Activated CD4-positive, alpha-beta memory T cell treated with anti-CD3 and anti-CD28 coated beads, Interleukin-2, amount 10 ng/mL, durations not matched to agents 7 days and 5 days (primary cell): ENCODE measurements at regions not wholly inside any gene's neighbourhood (a gene's known extent, or its start where the extent isn't known, plus 50 kb on each side); places are given as distances from the start of the nearest gene placed in this dataset.
"Not testable (repeated sequence)": the region's sequence is repeated elsewhere in the genome, so short reads cannot be mapped to it uniquely, and the experiment has no call there.

ENCODE experiments used
- CTCF ChIA-PET: fragments of 350-600 bp; sonication (Branson Sonifier 250); formaldehyde crosslinking; loops from one replicate; lab custom pipeline; 2021; ENCODE audit warnings: antibody characterized with exemption, inconsistent platforms; lab: Charles Lee
- POLR2A ChIA-PET: fragments of 350-600 bp; sonication (Branson Sonifier 250); formaldehyde crosslinking; loops from one replicate; lab custom pipeline; 2021; ENCODE audit warnings: antibody characterized with exemption; lab: Charles Lee
- DNase-seq: peaks from one replicate; pipeline ENCODE4 v3.0.0-alpha.2; 2020
- H3K27ac Mint-ChIP-seq: one replicate; pipeline ENCODE4 v1.8.0; 2021; ENCODE audit warnings: mild to moderate bottlenecking, mixed read lengths
- H3K27me3 Mint-ChIP-seq: one replicate; pipeline ENCODE4 v1.8.0; 2021; ENCODE audit warnings: mixed read lengths
- H3K36me3 Mint-ChIP-seq: one replicate; pipeline ENCODE4 v1.8.0; 2021; ENCODE audit warnings: low read depth, mixed read lengths
- H3K4me1 Mint-ChIP-seq: one replicate; pipeline ENCODE4 v1.8.0; 2021; ENCODE audit warnings: mixed read lengths
- H3K4me3 Mint-ChIP-seq: one replicate; pipeline ENCODE4 v1.8.0; 2021; ENCODE audit warnings: mild to moderate bottlenecking, mixed read lengths
- H3K9me3 Mint-ChIP-seq: one replicate; pipeline ENCODE4 v1.8.0; 2021; ENCODE audit warnings: mixed read lengths

DNA sequence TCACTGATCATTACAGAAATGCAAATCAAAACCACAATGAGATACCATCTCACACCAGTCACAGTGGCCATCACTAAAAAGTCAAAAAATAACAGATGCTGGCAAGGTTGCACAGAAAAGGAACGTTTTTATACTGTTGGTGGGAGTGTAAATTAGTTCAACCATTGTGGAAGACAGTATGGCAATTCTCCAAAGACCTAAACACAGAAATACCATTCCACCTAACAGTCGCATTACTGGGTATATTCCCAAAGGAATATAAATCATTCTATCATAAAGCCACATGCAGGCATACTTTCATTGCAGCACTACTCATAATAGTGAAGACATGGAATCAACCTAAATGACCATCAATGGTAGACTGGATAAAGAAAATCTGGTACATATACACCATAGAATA, 83.2 kb upstream of the ARID5B start:
- H3K36me3 Mint-ChIP-seq, H3K4me3 Mint-ChIP-seq: not testable (repeated sequence)

DNA sequence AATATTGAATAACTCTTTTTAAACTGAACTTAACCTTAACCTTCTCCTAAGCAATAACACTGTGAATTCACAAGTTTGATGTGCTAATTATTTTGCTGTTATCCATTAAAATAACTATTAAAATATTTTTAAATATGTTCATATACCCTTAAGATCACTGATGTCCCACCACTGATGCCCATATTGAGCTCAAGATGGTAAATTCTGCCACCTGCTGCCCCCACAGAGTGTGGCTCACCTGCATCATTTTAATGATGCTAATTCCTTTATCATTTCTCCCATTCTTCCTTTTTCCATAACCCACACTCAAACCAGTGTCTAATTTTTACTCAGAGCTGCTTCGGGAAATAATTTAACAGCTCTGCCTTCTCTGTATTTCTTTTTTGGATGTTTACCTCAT, 82.3 kb upstream of the ARID5B start:
- H3K4me3 Mint-ChIP-seq = no peak overlapping the region
- ChIA-PET CTCF (interaction anchor here (2.1 kb wide), 1 partner anchor 68 kb away, joined by 15 read pairs; no protein-coding TSS in a partner anchor), POLR2A (no interaction called here)
- DNase-seq = no peak
- H3K36me3 Mint-ChIP-seq = peaks cover 3% of the 10 kb centered on the region
- H3K4me1 Mint-ChIP-seq = peaks cover 14% of the 10 kb centered on the region
- no peak overlapping the region for H3K27ac Mint-ChIP-seq
- H3K27me3 Mint-ChIP-seq = no peaks in the 10 kb centered on the region
- H3K9me3 Mint-ChIP-seq = no peaks in the 10 kb centered on the region

More for the DNA sequence above, 83.2 kb upstream of the ARID5B start:
- H3K27me3 Mint-ChIP-seq, H3K27ac Mint-ChIP-seq, H3K9me3 Mint-ChIP-seq, DNase-seq: not testable (repeated sequence)
- peaks cover 10% of the 10 kb centered on the region for H3K4me1 Mint-ChIP-seq
- ChIA-PET POLR2A (interaction anchor here (0.6 kb wide), 1 partner anchor 20 kb away, joined by 3 read pairs; no protein-coding TSS in a partner anchor), CTCF (interaction anchor here (1.4 to 2.1 kb wide), 3 partner anchors 17 to 67 kb away, joined by 5 to 15 read pairs (median 7); no protein-coding TSS in a partner anchor)

DNA sequence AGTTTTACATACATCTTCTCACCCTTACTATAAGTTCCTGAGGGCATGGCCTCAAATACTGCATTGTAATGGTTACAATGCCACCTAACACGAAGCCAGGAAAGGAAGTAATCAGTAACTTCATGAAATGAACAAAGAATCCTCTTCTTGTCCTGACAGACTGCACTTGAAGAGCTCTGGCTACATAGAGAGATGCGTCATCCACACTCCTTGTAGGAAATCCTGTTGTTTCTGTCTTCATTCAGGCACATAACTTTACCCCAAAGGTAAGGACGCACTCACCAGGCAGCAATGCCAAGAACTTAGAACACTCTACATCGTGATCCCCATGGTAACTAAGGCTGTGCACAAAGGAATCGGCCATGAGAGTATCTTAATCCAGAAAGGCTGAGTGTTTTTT, 80.3 kb upstream of the ARID5B start:
- Mint-ChIP-seq H3K4me1 (peaks cover 14% of the 10 kb centered on the region), H3K36me3 (peaks cover 3% of the 10 kb centered on the region), H3K9me3 (no peaks in the 10 kb centered on the region), H3K27ac (no peak overlapping the region), H3K27me3 (no peaks in the 10 kb centered on the region), H3K4me3 (no peak overlapping the region)
- DNase-seq = no peak
- POLR2A ChIA-PET = no interaction called here
- CTCF ChIA-PET = interaction anchor here (1.1 kb wide), 1 partner anchor 70 kb away, joined by 3 read pairs; no protein-coding TSS in a partner anchor

DNA sequence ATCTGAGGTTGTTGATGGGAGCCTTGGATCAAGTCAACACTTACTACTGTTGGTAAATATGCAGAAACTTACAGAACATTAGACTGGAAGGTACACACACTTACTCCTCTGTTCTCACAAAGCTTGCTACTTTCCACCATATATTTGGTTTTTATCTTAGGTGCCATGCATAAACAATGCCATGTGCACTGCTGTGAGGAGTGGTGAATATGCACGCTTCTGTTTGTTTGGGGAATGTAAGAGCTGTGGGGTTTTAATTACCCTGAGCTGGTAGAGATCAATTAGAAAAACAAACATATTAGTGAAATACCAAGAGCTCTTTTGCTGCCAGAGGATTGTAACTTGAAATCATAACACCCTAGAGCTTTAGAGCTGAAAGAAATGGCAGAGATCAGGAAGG, 79.8 kb upstream of the ARID5B start:
- Mint-ChIP-seq H3K9me3 (no peaks in the 10 kb centered on the region), H3K36me3 (peaks cover 3% of the 10 kb centered on the region), H3K27ac (no peak overlapping the region), H3K4me3 (no peak overlapping the region), H3K4me1 (peaks cover 14% of the 10 kb centered on the region), H3K27me3 (no peaks in the 10 kb centered on the region)
- CTCF ChIA-PET = interaction anchor here (0.9 to 1.1 kb wide), 2 partner anchors 12 to 71 kb away, joined by 3 read pairs; no protein-coding TSS in a partner anchor
- POLR2A ChIA-PET = no interaction called here
- no peak for DNase-seq

DNA sequence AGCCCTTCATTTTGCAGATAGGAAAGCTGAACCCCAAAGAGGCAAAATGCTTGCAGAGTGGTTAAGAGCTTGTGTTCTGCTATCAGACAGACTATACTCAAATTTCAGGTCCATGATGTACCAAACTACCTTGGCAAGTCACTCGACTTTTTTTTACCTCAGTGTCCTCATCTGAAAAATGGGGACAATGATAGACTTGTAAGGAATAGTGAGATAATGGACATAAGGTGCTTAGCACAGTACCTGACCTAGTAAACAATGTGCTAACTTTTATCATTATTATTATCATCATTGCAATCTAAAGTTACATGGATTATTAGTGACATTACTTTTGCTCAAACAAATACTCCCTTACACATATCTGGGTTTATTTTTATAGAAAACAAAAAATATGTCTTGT, 79.4 kb upstream of the ARID5B start:
- peaks cover 3% of the 10 kb centered on the region for H3K36me3 Mint-ChIP-seq
- ChIA-PET POLR2A (no interaction called here), CTCF (interaction anchor here (0.9 to 1.1 kb wide), 2 partner anchors 11 to 71 kb away, joined by 3 read pairs; no protein-coding TSS in a partner anchor)
- no peaks in the 10 kb centered on the region for H3K27me3 Mint-ChIP-seq
- H3K4me1 Mint-ChIP-seq = peaks cover 14% of the 10 kb centered on the region
- no peak for DNase-seq
- no peaks in the 10 kb centered on the region for H3K9me3 Mint-ChIP-seq
- H3K27ac Mint-ChIP-seq = no peak overlapping the region
- no peak overlapping the region for H3K4me3 Mint-ChIP-seq

DNA sequence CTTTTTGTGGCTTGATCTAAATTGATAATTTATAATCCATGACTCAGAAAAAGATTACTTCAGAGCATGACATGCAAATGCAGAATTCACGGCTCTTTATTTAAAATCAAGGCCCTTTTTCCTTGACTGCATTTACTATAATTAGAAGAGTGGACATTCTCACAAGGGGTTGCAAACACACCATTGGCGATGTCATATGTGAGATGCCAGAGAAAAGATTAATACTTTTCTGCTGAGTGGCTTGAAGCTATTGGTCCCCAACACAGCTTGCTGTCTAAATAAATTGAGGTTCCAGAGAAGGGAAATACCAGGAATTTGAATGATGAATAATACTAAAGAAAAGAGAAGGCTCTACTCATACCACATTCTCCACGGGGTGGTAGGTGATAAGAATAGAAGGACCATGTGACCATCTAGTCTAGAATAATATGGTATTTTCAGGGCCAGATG, 78.7 kb upstream of the ARID5B start:
- H3K36me3 Mint-ChIP-seq = peaks cover 3% of the 10 kb centered on the region
- H3K4me1 Mint-ChIP-seq = peaks cover 14% of the 10 kb centered on the region
- DNase-seq = no peak
- H3K27ac Mint-ChIP-seq = peak overlapping the region; percentile 24
- ChIA-PET CTCF (no interaction called here), POLR2A (no interaction called here)
- H3K4me3 Mint-ChIP-seq = no peak overlapping the region
- H3K27me3 Mint-ChIP-seq = no peaks in the 10 kb centered on the region
- H3K9me3 Mint-ChIP-seq = no peaks in the 10 kb centered on the region

DNA sequence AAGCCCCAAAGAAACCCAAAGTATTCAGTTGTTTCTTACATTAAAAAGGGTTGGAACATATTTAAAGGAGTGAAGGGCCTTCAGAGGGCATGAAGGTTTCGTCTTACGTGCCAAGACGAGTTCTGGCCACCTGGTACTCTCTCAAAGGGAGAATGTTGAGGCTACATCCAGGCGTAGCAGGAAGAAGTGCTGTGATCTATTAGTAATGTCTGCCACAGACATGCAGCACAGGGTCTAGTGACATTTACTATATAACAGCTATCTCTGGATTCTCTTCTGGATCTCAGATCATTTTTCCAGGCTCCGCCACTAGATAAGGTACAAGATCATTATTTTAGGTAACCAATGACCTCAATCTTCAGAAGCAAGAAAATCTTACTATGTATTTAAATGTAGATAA, 76.5 kb upstream of the ARID5B start:
- H3K27me3 Mint-ChIP-seq = no peaks in the 10 kb centered on the region
- H3K36me3 Mint-ChIP-seq = peaks cover 3% of the 10 kb centered on the region
- peaks cover 13% of the 10 kb centered on the region for H3K4me1 Mint-ChIP-seq
- H3K9me3 Mint-ChIP-seq = peaks cover 2% of the 10 kb centered on the region
- no peak for DNase-seq
- no peak overlapping the region for H3K27ac Mint-ChIP-seq
- ChIA-PET POLR2A (no interaction called here), CTCF (no interaction called here)
- no peak overlapping the region for H3K4me3 Mint-ChIP-seq

DNA sequence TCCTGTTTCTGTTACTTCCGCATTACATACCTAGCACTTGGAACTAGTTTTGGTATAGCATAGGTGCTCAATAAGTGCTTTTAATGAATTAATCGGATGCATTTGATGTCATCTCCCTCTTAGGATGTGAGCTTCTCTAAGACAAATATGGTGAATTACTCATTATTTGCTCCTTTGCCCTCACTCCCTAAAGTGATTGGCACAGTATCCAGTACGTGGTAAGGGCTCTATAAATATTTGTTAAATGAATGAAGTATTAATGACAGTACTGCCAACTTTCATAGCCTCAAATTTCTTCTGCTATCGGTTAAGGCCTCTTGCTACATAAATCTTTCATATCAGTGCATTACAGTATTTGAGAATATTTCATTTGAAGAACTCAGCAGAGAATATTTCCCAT, 75.9 kb upstream of the ARID5B start:
- Mint-ChIP-seq H3K27me3 (no peaks in the 10 kb centered on the region), H3K9me3 (peaks cover 2% of the 10 kb centered on the region), H3K27ac (no peak overlapping the region), H3K4me3 (no peak overlapping the region), H3K4me1 (peaks cover 13% of the 10 kb centered on the region), H3K36me3 (peaks cover 3% of the 10 kb centered on the region)
- POLR2A ChIA-PET = no interaction called here
- CTCF ChIA-PET = no interaction called here
- no peak for DNase-seq

DNA sequence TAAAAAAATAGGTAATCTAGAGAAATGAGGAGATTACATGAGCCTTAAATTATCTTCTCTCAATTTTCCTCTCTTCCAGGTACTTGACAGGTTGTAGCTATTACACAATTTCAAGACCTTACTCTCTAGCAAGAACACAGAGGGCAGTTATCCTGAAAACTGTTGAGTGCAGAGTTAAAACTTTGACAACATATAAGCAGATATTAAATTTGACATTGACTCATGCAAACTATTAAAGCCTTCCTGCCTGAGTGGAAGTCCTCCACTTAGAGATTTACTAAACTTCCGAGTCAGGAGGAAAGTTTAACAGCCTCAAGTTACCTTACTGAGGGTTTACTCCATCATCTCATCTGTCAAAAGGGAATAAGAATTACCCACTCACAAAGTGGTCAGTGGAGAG, 73.5 kb upstream of the ARID5B start:
- no peak overlapping the region for H3K4me3 Mint-ChIP-seq
- H3K27me3 Mint-ChIP-seq = no peaks in the 10 kb centered on the region
- no peak for DNase-seq
- H3K9me3 Mint-ChIP-seq = peaks cover 3% of the 10 kb centered on the region
- no peak overlapping the region for H3K27ac Mint-ChIP-seq
- H3K36me3 Mint-ChIP-seq = peaks cover 3% of the 10 kb centered on the region
- POLR2A ChIA-PET = no interaction called here
- peaks cover 4% of the 10 kb centered on the region for H3K4me1 Mint-ChIP-seq
- CTCF ChIA-PET = no interaction called here

DNA sequence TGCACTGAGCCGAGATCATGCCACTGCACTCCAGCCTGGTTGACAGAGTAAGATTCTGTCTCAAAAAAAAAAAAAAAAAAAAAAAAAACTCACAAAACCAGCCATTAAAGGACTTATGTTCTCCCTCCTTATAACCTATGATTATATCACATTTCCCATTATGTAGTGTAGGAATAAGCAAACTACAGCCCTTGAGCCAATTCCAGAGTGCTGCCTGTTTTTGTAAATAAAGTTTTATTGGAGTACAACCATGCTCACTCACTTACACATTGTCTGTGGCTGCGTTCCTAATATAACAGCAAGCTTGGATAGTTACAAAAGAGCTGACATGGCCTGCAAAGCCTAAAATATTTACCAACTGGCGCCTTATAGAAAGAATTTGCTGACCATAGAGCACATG, 72.7 kb upstream of the ARID5B start:
- Mint-ChIP-seq H3K27me3 (no peaks in the 10 kb centered on the region), H3K4me3 (no peak overlapping the region), H3K9me3 (peaks cover 4% of the 10 kb centered on the region), H3K36me3 (peaks cover 3% of the 10 kb centered on the region), H3K27ac (no peak overlapping the region), H3K4me1 (peaks cover 2% of the 10 kb centered on the region)
- no peak for DNase-seq
- POLR2A ChIA-PET = no interaction called here
- CTCF ChIA-PET = no interaction called here

DNA sequence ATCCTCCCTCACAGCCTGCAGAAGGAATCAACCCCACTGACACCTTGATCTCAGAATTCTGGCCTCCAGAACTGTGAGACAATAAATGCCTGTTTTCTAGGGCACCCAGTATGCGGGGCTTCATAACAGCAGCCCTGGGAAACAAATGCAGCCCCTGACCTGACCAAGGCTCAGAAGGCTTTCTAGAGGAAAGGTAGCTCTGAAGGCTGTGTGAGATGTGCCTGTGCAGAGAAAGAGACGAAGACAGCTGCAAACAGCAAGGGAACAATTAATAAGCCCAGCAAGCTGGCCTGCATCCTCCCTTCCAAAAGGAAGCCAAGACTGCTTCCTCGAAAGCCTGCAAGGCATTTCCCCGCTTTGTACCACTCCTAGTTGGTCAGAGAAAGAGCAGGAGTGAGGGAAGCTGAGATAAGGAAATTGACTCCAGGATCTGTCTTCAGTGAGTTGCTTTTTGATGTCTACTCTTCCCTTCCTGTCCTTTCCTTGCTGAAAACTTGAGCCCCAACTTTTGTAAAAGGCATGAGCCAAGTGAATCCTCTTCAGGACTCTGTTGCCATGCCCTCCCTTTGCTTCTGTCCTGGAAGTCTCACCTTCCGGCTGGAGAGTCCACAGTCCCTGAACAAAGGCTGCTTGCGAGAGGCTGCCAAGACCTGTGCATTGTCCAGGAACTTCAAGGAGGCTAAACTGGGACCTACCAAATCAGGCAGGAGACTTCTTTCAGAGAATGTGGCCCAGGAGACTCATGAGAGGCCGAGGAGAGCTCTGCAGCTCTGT, 71.2 kb upstream of the ARID5B start:
- Mint-ChIP-seq H3K9me3 (peaks cover 4% of the 10 kb centered on the region), H3K4me1 (peaks cover 5% of the 10 kb centered on the region), H3K27me3 (no peaks in the 10 kb centered on the region), H3K27ac (no peak overlapping the region), H3K4me3 (no peak overlapping the region), H3K36me3 (no peaks in the 10 kb centered on the region)
- ChIA-PET CTCF (no interaction called here), POLR2A (no interaction called here)
- no peak for DNase-seq

DNA sequence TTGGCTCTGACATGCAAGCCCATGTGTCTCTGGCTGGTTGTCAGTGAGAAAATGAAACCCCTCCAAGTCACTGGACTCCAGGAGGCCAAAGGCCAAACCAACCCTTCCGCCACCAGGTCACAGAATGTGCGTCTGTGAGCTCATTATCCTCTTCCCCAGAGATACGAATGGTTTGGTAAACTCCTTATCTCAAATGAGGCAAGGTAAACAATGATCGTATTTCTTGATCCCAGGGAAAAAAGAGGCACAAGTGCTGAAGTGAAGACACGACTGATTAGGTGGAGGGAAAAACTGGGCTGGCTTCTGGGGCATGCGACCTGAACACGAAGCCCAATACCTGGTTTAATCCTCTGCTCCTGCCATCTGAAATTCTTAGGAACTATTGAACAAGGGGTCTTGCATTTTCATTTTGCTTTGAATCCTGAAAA, 70.6 kb upstream of the ARID5B start:
- Mint-ChIP-seq H3K9me3 (peaks cover 4% of the 10 kb centered on the region), H3K27ac (no peak overlapping the region), H3K4me1 (peaks cover 11% of the 10 kb centered on the region), H3K27me3 (no peaks in the 10 kb centered on the region), H3K36me3 (no peaks in the 10 kb centered on the region), H3K4me3 (no peak overlapping the region)
- POLR2A ChIA-PET = no interaction called here
- CTCF ChIA-PET = no interaction called here
- DNase-seq = no peak

DNA sequence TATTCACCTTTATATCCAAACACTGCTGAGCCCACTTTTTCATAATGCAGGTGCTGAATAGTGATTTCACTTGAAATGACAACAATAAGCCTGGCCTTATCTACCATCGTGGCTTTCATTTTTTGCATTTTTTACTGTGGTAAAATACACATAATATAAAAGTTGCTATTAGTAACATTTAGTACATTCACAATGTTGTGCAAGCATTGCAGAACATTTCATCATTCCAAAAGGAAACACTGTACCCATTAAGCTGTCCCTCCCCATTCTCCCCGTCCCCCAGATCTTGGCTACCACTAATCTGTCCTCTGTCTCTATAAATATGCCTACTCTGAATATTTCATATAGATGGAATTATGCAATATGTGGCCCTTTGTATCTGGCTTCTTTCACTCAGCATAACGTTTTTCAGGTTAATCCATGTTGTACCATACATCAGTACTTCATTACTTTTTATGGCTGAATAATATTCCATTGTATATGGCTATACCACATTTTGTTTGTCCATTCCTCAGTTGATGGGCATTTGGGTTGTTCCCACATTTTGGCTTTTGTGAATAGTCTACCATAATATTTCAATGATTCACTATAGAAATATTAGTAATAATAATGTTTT, 68.5 kb upstream of the ARID5B start:
- ChIA-PET POLR2A (no interaction called here), CTCF (interaction anchor here (1.0 to 4.0 kb wide), 2 partner anchors 11 to 81 kb away, joined by 3 to 75 read pairs; no protein-coding TSS in a partner anchor)
- Mint-ChIP-seq H3K27ac (no peak overlapping the region), H3K36me3 (no peaks in the 10 kb centered on the region), H3K9me3 (peaks cover 4% of the 10 kb centered on the region), H3K27me3 (no peaks in the 10 kb centered on the region), H3K4me1 (peaks cover 25% of the 10 kb centered on the region), H3K4me3 (no peak overlapping the region)
- no peak for DNase-seq
